Stimulated activated naive CD8-positive, alpha-beta T cell treated with anti-CD3 and anti-CD28 coated beads, Interleukin-15, amount 100 ng/mL, for 72 hours (primary cell): ENCODE measurements at regions not wholly inside any gene's neighbourhood (a gene's known extent, or its start where the extent isn't known, plus 50 kb on each side); places are given as distances from the start of the nearest gene placed in this dataset.

Experiments used
- ATAC-seq: fragments of 150-1000 bp; cut with Tn5 transposase; 2 replicates; pipeline ENCODE4 v1.10.0; 2021; ENCODE audit warnings: mild to moderate bottlenecking, moderate library complexity
- DNase-seq, 2 donors: peaks; one replicate each; pipeline ENCODE4 v3.0.0; 2021 to 2022
- H3K27ac Mint-ChIP-seq, 2 donors: one replicate each; pipeline ENCODE4 v1.8.0; 2022; ENCODE audit warnings: mild to moderate bottlenecking in 2 of 2, mixed read lengths in 2 of 2, moderate library complexity in 2 of 2
- H3K27me3 Mint-ChIP-seq: one replicate; pipeline ENCODE4 v1.8.0; 2022; ENCODE audit warnings: mixed read lengths
- H3K4me1 Mint-ChIP-seq: one replicate; pipeline ENCODE4 v1.8.0; 2022; ENCODE audit warnings: mild to moderate bottlenecking, mixed read lengths
- H3K4me3 Mint-ChIP-seq, 2 donors: one replicate each; pipeline ENCODE4 v1.8.0; 2022; ENCODE audit warnings: mild to moderate bottlenecking in 2 of 2, mixed read lengths in 2 of 2, moderate library complexity in 1 of 2
- H3K9me3 Mint-ChIP-seq, 2 donors: one replicate each; pipeline ENCODE4 v1.8.0; 2022; ENCODE audit warnings: mixed read lengths in 2 of 2

GRCh38 chr9:80649001-80649420, 1040.3 kb downstream of the TLE1 start:
- DNase-seq (no peak), ATAC-seq (no peak)
- Mint-ChIP-seq H3K9me3 (peaks cover 6 to 9% of the 10 kb centered on the region in 2 donors), H3K4me3 (no peak overlapping the region), H3K27ac (no peak overlapping the region), H3K27me3 (no peaks in the 10 kb centered on the region), H3K4me1 (no peaks in the 10 kb centered on the region)

DNA sequence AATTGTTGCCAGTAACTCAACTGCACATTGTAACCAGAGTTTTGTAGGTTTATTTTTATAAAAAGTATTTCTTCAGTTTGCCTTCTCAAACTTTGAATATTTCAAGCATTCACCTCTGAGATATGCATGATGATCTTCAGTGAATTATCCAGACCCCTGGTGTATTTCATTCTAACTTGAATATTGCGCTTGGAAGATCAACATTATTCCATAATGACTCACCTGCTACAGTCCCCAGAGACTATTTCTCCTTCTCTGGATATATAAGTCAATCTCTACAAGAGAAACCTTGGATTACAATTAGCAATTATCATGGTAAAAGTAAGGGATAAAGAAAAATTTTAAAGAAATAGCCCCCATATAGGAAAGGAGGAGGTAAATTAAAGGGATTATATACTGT, 1041.0 kb downstream of the TLE1 start:
- DNase-seq (no peak), ATAC-seq (no peak)
- Mint-ChIP-seq H3K4me1 (no peaks in the 10 kb centered on the region), H3K4me3 (no peak overlapping the region), H3K27ac (no peak overlapping the region), H3K27me3 (no peaks in the 10 kb centered on the region), H3K9me3 (peaks cover 9% of the 10 kb centered on the region in 2 donors)

DNA sequence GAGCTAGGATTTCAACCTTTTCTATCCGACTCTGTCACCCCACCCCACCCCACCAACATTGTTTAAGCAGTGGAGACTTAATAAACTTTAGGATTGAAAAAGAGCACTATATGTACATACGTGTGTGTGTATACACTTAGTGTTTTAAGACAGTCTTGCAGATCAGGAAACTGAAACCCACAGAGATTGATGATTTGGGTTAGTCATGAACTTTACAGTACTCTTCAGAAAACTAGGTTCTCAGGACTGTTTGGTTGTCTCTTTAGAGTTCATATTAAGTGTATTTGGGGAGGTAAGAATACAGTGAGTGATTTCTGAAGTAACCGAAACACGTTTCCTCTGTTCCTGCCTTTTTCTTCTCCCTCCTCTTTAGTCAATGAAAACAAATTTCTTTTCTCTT, 1043.1 kb downstream of the TLE1 start:
- no peak overlapping the region for H3K4me3 Mint-ChIP-seq
- H3K27me3 Mint-ChIP-seq = no peaks in the 10 kb centered on the region
- H3K9me3 Mint-ChIP-seq = peaks cover 9% of the 10 kb centered on the region in 2 donors
- ATAC-seq (no peak), DNase-seq (no peak)
- H3K4me1 Mint-ChIP-seq = no peaks in the 10 kb centered on the region
- H3K27ac Mint-ChIP-seq = no peak overlapping the region

- Mint-ChIP-seq H3K9me3 (peaks cover 0 to 4% of the 10 kb centered on the region in 2 donors), H3K4me1 (no peaks in the 10 kb centered on the region), H3K4me3 (no peak overlapping the region), H3K27ac (no peak overlapping the region), H3K27me3 (no peaks in the 10 kb centered on the region)
- ATAC-seq (no peak), DNase-seq (no peak)
Observed at GRCh38 chr9:80644044-80644443, 1045.3 kb downstream of the TLE1 start.

DNA sequence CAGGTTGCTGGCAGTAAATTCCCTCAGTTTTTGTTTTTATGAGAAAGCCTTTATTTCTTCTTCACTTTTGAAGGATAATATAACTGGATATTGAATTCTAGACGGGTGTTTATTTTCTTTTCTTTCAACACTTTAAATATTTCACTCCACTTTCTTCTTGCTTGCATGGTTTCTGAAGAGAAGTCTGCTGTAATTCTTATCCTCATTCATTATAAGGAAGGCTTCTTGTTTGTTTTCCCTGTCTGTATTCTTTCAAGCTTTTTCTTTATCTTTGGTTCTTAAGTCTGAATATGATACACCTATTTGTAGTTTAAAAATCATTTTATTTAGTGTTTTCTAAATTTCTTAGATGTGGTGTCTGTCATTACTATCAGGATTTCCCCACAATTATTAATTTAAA, 1054.3 kb downstream of the TLE1 start:
- no peaks in the 10 kb centered on the region for H3K27me3 Mint-ChIP-seq
- no peaks in the 10 kb centered on the region for H3K4me1 Mint-ChIP-seq
- H3K4me3 Mint-ChIP-seq = no peak overlapping the region
- DNase-seq (no peak), ATAC-seq (no peak)
- H3K27ac Mint-ChIP-seq = no peak overlapping the region
- peaks cover 19 to 22% of the 10 kb centered on the region in 2 donors for H3K9me3 Mint-ChIP-seq

GRCh38 chr9:80632041-80632440, 1057.3 kb downstream of the TLE1 start:
- DNase-seq (no peak), ATAC-seq (no peak)
- Mint-ChIP-seq H3K9me3 (peaks cover 13% of the 10 kb centered on the region in 2 donors), H3K27me3 (no peaks in the 10 kb centered on the region), H3K27ac (no peak overlapping the region), H3K4me3 (no peak overlapping the region), H3K4me1 (no peaks in the 10 kb centered on the region)

DNA sequence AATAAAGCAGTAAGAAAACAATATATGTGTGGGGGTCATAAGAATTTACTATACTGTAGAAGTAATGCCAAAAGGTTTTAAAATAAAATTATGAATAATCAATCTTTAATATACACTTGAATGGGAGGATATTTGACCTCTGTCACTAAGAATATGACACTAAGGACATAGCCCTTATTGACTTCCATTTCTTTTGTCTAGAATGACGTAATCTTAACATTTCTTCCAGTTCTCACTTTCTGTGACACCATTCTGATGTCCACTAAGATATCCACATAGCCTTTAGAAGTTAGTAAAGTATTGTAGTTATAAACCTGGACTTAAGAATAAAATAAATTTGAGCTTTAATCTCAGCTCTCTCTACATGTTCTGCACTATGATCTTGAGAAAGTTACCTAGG, 1050.7 kb downstream of the TLE4 start:
- Mint-ChIP-seq H3K27ac (no peak overlapping the region), H3K9me3 (peaks cover 0 to 7% of the 10 kb centered on the region in 2 donors), H3K27me3 (no peaks in the 10 kb centered on the region), H3K4me3 (no peak overlapping the region), H3K4me1 (no peaks in the 10 kb centered on the region)
- DNase-seq (no peak), ATAC-seq (no peak)

DNA sequence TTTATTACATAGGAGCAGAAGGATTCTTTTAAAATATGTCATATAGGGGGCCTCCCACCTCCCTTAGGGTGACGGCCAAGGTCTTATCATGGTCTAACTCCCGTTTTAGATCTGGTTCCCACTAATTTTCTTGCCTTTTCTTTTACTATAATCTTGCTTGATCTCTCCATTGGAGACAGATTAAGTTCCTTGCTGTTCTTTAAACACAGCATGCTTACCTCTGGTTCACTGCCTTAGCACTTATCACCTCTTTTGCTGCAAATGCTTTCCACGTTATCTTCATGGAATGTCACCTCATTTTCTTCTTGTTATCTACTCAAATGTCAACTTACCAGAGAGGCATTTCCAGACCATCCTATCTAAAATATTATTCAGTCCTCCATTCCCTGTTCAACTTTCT, 1047.6 kb downstream of the TLE4 start:
- ATAC-seq = no peak
- Mint-ChIP-seq H3K4me3 (no peak overlapping the region), H3K27me3 (no peaks in the 10 kb centered on the region), H3K4me1 (no peaks in the 10 kb centered on the region), H3K9me3 (peaks cover 0 to 7% of the 10 kb centered on the region in 2 donors), H3K27ac (no peak overlapping the region)
- no peak for DNase-seq

- Mint-ChIP-seq H3K27ac (no peak overlapping the region), H3K27me3 (no peaks in the 10 kb centered on the region), H3K4me1 (no peaks in the 10 kb centered on the region), H3K4me3 (no peak overlapping the region), H3K9me3 (peaks cover 0 to 7% of the 10 kb centered on the region in 2 donors)
- no peak for ATAC-seq
- no peak for DNase-seq
Observed at GRCh38 chr9:80615964-80616363, 1044.2 kb downstream of the TLE4 start.

GRCh38 chr9:80605793-80606192, 1034.0 kb downstream of the TLE4 start:
- no peak for ATAC-seq
- Mint-ChIP-seq H3K4me3 (no peak overlapping the region), H3K4me1 (no peaks in the 10 kb centered on the region), H3K27ac (no peak overlapping the region), H3K9me3 (peaks cover 0 to 7% of the 10 kb centered on the region in 2 donors), H3K27me3 (no peaks in the 10 kb centered on the region)
- no peak for DNase-seq

DNA sequence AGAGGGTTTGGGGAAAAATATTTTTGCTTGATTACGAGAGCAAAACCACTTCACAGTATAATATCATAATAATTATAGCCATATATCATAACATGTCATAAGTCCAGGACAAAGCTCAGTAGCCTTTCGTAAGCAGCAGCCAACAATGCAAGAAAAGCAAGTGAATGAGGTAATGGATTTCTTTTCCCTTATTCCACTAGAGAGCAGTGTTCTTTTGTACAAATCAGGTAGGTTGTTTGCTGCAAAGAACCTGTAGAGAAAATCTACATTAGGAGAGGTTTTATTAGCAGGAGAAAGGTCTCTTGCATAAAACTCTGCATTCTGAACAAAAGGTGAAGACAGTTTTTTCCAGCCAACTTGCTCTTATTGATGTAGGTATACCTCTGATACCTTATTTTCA, 1033.4 kb downstream of the TLE4 start:
- Mint-ChIP-seq H3K27ac (no peak overlapping the region), H3K27me3 (no peaks in the 10 kb centered on the region), H3K4me3 (no peak overlapping the region), H3K4me1 (no peaks in the 10 kb centered on the region), H3K9me3 (peaks cover 0 to 7% of the 10 kb centered on the region in 2 donors)
- no peak for ATAC-seq
- DNase-seq = no peak

DNA sequence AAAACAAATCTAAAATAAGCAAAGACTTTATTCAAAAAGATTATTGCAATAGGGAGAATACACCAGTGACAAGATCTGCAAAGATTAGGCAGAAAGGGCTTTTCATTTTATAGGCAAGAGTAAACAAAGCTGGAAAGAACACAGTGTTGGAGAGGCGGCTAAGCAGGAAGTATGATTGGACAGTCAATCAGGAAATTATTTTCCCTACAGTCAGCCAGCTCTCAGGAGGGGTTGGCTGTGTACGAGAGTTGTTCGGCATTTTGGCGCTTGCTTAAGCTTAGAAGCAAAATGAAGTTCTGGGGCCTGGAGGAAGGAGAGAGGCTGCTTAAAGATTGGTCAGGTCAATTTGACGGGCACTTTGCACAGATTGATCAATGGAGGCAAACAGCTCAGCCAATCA, 1030.5 kb downstream of the TLE4 start:
- DNase-seq = no peak
- peaks cover 0 to 7% of the 10 kb centered on the region in 2 donors for H3K9me3 Mint-ChIP-seq
- H3K27me3 Mint-ChIP-seq = no peaks in the 10 kb centered on the region
- H3K27ac Mint-ChIP-seq = no peak overlapping the region
- no peak for ATAC-seq
- no peaks in the 10 kb centered on the region for H3K4me1 Mint-ChIP-seq
- H3K4me3 Mint-ChIP-seq = no peak overlapping the region

DNA sequence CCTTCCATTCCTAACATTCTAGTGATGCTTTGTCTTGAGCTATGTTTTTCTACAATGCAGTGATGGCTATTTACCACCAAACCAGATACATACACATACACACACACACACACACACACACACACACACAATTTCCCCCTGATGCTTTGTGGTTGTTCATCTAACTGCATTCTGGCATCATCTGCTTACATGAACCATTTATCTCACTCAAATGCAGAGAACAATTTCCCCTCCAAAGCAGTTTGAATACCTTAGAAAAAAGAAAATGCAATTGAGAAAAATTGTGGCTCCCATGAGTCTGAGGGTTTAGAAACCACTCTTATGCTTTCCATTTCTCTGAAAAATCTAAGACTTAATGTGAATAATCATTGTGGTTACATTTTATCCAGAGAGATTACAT, 1024.8 kb downstream of the TLE4 start:
- H3K9me3 Mint-ChIP-seq = no peaks in the 10 kb centered on the region
- H3K27me3 Mint-ChIP-seq = no peaks in the 10 kb centered on the region
- no peak overlapping the region for H3K4me3 Mint-ChIP-seq
- ATAC-seq = no peak
- no peak for DNase-seq
- no peak overlapping the region for H3K27ac Mint-ChIP-seq
- H3K4me1 Mint-ChIP-seq = no peaks in the 10 kb centered on the region

- Mint-ChIP-seq H3K4me1 (no peaks in the 10 kb centered on the region), H3K27me3 (no peaks in the 10 kb centered on the region), H3K9me3 (no peaks in the 10 kb centered on the region), H3K27ac (no peak overlapping the region), H3K4me3 (no peak overlapping the region)
- DNase-seq (no peak), ATAC-seq (no peak)
Observed at GRCh38 chr9:80595192-80595591, 1023.4 kb downstream of the TLE4 start.

- DNase-seq (no peak), ATAC-seq (no peak)
- no peak overlapping the region for H3K27ac Mint-ChIP-seq
- no peaks in the 10 kb centered on the region for H3K4me1 Mint-ChIP-seq
- no peaks in the 10 kb centered on the region for H3K27me3 Mint-ChIP-seq
- no peaks in the 10 kb centered on the region for H3K9me3 Mint-ChIP-seq
- H3K4me3 Mint-ChIP-seq = no peak overlapping the region
Observed at GRCh38 chr9:80592413-80592812, 1020.6 kb downstream of the TLE4 start.

DNA sequence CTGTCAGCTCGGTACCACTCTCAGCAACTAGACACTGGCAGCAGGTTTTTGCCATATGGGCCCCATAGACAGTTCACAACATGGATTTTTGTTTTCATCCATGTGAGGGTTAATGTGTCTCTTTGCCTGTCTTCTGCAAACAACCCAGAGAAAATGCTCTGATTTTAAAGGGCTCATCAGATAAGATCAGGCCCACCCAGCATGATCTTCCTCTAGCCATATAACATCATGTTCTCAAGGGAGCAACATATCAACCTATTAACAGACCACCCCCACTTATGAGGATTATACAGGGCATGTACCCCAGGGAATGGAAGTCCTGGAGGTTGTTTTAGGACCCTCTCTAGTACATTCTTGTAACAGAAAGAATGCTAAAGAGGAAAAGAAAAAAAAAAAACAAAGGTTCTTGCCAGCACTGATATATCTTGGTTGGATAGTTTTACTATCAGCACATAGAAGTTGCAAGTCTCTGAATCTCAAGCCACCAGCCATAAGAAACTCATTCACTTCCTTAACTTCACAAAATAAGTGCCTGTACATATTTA, 1015.1 kb downstream of the TLE4 start:
- Mint-ChIP-seq H3K27ac (no peak overlapping the region), H3K27me3 (no peaks in the 10 kb centered on the region), H3K4me3 (no peak overlapping the region), H3K9me3 (no peaks in the 10 kb centered on the region), H3K4me1 (no peaks in the 10 kb centered on the region)
- ATAC-seq = no peak
- no peak for DNase-seq

DNA sequence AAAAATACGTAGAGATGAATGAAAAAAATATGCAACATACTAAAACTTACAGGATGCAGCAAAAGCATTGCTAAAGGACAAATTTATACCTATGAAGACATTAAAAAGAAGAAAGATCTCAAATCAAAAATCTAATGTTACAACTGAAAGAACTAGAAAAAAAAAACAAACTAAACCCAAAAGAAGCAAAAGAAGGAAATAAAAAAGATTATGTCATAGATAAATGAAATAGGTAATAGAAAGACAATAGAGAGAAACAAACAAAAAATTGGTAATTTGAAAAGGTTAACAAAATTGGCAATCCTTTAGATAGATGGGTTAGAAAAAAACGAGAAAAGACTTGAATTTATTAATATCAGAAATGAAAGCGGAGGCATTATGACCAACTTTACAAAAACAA, 1000.2 kb downstream of the TLE4 start:
- ATAC-seq = no peak
- no peaks in the 10 kb centered on the region for H3K27me3 Mint-ChIP-seq
- no peak overlapping the region for H3K4me3 Mint-ChIP-seq
- H3K27ac Mint-ChIP-seq = no peak overlapping the region
- H3K9me3 Mint-ChIP-seq = peaks cover 31 to 55% of the 10 kb centered on the region in 2 donors
- H3K4me1 Mint-ChIP-seq = no peaks in the 10 kb centered on the region
- no peak for DNase-seq
